Hepatocyte (in vitro differentiated cells): ENCODE measurements at regions not wholly inside any gene's neighbourhood (a gene's known extent, or its start where the extent isn't known, plus 50 kb on each side); places are given as distances from the start of the nearest gene placed in this dataset.

Experiments used
- DNase-seq: peaks from one replicate; pipeline ENCODE4 v3.0.0-alpha.2; 2016; ENCODE audit warnings: low spot score
- H2AFZ ChIP-seq: fragments of 200-600 bp; sonication (generic); 2 replicates; pipeline ENCODE4 v1.6.0; 2016; ENCODE audit warnings: antibody characterized with exemption, mild to moderate bottlenecking
- H3K27ac ChIP-seq: fragments of 200-600 bp; sonication (generic); 2 replicates; pipeline ENCODE4 v1.5.1; 2016; ENCODE audit warnings: mild to moderate bottlenecking
- H3K27me3 ChIP-seq: fragments of 200-600 bp; sonication (generic); 2 replicates; pipeline ENCODE4 v1.6.1; 2016
- H3K36me3 ChIP-seq: fragments of 200-600 bp; sonication (generic); replicated peaks from 2 replicates; pipeline ENCODE4 v1.5.1; 2016; ENCODE audit warnings: low read depth; ENCODE audit not compliant: insufficient read depth
- H3K4me1 ChIP-seq: fragments of 200-600 bp; sonication (generic); 2 replicates; pipeline ENCODE4 v1.5.1; 2016; ENCODE audit warnings: mild to moderate bottlenecking, moderate library complexity; ENCODE audit not compliant: insufficient read depth
- H3K4me2 ChIP-seq: fragments of 200-600 bp; sonication (generic); 2 replicates; pipeline ENCODE4 v1.6.0; 2016
- H3K4me3 ChIP-seq: fragments of 200-600 bp; sonication (generic); 2 replicates; pipeline ENCODE4 v1.5.1; 2016; ENCODE audit warnings: mild to moderate bottlenecking
- H3K79me2 ChIP-seq: fragments of 200-600 bp; sonication (generic); 2 replicates; pipeline ENCODE4 v1.6.0; 2017; ENCODE audit warnings: mild to moderate bottlenecking
- H3K9me2 ChIP-seq: fragments of 200-600 bp; sonication (generic); replicated peaks from 2 replicates; pipeline ENCODE4 v1.6.0; 2017; ENCODE audit warnings: mild to moderate bottlenecking; ENCODE audit not compliant: insufficient read depth
- H3K9me3 ChIP-seq: fragments of 200-600 bp; sonication (generic); 2 replicates; pipeline ENCODE4 v1.5.1; 2016; ENCODE audit warnings: low read depth, mild to moderate bottlenecking
- H4K20me1 ChIP-seq: fragments of 200-600 bp; sonication (generic); 2 replicates; pipeline ENCODE4 v1.6.0; 2016; ENCODE audit warnings: mild to moderate bottlenecking; ENCODE audit not compliant: insufficient read depth, poor library complexity, severe bottlenecking
- CTCF ChIP-seq: fragments of 200-600 bp; sonication (generic); IDR thresholded peaks from 2 replicates; pipeline ENCODE4 v1.5.1; 2016; ENCODE audit warnings: antibody characterized with exemption, mild to moderate bottlenecking; ENCODE audit not compliant: poor library complexity
- EZH2 ChIP-seq: fragments of 200-600 bp; sonication (generic); IDR thresholded peaks from 2 replicates; pipeline ENCODE4 v1.6.1; 2016; ENCODE audit warnings: antibody characterized with exemption, mild to moderate bottlenecking, borderline replicate concordance
- EZH2phosphoT487 ChIP-seq: fragments of 200-600 bp; sonication (generic); IDR thresholded peaks from one replicate; pipeline ENCODE4 v1.6.1; 2018; ENCODE audit warnings: antibody characterized with exemption, mild to moderate bottlenecking, low read depth, moderate library complexity; ENCODE audit not compliant: unreplicated experiment, severe bottlenecking
- WGBS: methylation state at CpG from one replicate; pipeline ENCODE4 v1.1.6; 2016; ENCODE audit warnings: low lambda C conversion rate; ENCODE audit errors: missing lambda C conversion rate; 5-methylcytosine and 5-hydroxymethylcytosine counted together

- no peaks in the 10 kb centered on the region for H3K36me3 ChIP-seq
- H3K27ac ChIP-seq: no peak overlapping the region
- DNase-seq: no peak
- H3K9me2 ChIP-seq: no peaks in the 10 kb centered on the region
- H3K27me3 ChIP-seq: no peaks in the 10 kb centered on the region
- TF ChIP-seq EZH2 (no peak), CTCF (no peak), EZH2phosphoT487 (no peak)
- H3K79me2 ChIP-seq: no peaks in the 10 kb centered on the region
- no peaks in the 10 kb centered on the region for H3K9me3 ChIP-seq
- H3K4me3 ChIP-seq: no peak overlapping the region
- no peak overlapping the region for H3K4me2 ChIP-seq
- no peak overlapping the region for H2AFZ ChIP-seq
- no peaks in the 10 kb centered on the region for H3K4me1 ChIP-seq
- H4K20me1 ChIP-seq: no peaks in the 10 kb centered on the region
- WGBS: 42% methylated on average over 2 of the region's 2 CpGs
Observed at GRCh38 chr16:26889740-26890139, 177.0 kb upstream of the C16orf82 start.

GRCh38 chr16:26898200-26898599 is 168.5 kb upstream of the C16orf82 start:
- H3K4me3 ChIP-seq: no peak overlapping the region
- H3K4me1 ChIP-seq: no peaks in the 10 kb centered on the region
- no peaks in the 10 kb centered on the region for H3K36me3 ChIP-seq
- H4K20me1 ChIP-seq: no peaks in the 10 kb centered on the region
- H2AFZ ChIP-seq: no peak overlapping the region
- no peak for TF ChIP-seq EZH2
- TF ChIP-seq EZH2phosphoT487: no peak
- TF ChIP-seq CTCF: no peak
- H3K4me2 ChIP-seq: no peak overlapping the region
- H3K9me3 ChIP-seq: no peaks in the 10 kb centered on the region
- H3K27me3 ChIP-seq: no peaks in the 10 kb centered on the region
- DNase-seq: no peak
- H3K9me2 ChIP-seq: no peaks in the 10 kb centered on the region
- H3K79me2 ChIP-seq: no peaks in the 10 kb centered on the region
- H3K27ac ChIP-seq: no peak overlapping the region

- WGBS: 86% methylated on average over 6 of the region's 6 CpGs
Observed at GRCh38 chr16:26901196-26901861, 165.4 kb upstream of the C16orf82 start.

More at GRCh38 chr16:26901196-26901861, 165.4 kb upstream of the C16orf82 start:
- Histone ChIP-seq H3K4me2 (no peak overlapping the region), H3K4me1 (no peaks in the 10 kb centered on the region), H3K9me2 (no peaks in the 10 kb centered on the region), H3K4me3 (no peak overlapping the region), H2AFZ (no peak overlapping the region), H3K9me3 (no peaks in the 10 kb centered on the region), H3K27me3 (no peaks in the 10 kb centered on the region), H3K79me2 (no peaks in the 10 kb centered on the region), H3K36me3 (no peaks in the 10 kb centered on the region), H4K20me1 (no peaks in the 10 kb centered on the region), H3K27ac (no peak overlapping the region)
- no peak for DNase-seq
- TF ChIP-seq EZH2phosphoT487 (no peak), EZH2 (no peak), CTCF (no peak)
